Islet of Langerhans (tissue), 1 donor: ENCODE measurements at regions not wholly inside any gene's neighbourhood (a gene's known extent, or its start where the extent isn't known, plus 50 kb on each side); places are given as distances from the start of the nearest gene placed in this dataset.
A peak's percentile ranks its signal among the peaks of the same experiment; 100 is the strongest.
"Not testable (repeated sequence)": the region's sequence is repeated elsewhere in the genome, so short reads cannot be mapped to it uniquely, and the experiment has no call there.

ENCODE experiments used
- FAIRE-seq: peaks from one replicate; lab custom pipeline; 2011; peaks lifted over from hg19 to GRCh38; lab: Jason Lieb, UNC

- not testable (repeated sequence) for FAIRE-seq
These were observed 115.2 kb upstream of the KCNJ3 start for GRCh38 chr2:154583274-154583673.

- FAIRE-seq, result no peak
These were observed 110.8 kb upstream of the KCNJ3 start for GRCh38 chr2:154587739-154588138.

GRCh38 chr2:154588838-154589237, 109.7 kb upstream of the KCNJ3 start:
- FAIRE-seq, result no peak

- no peak for FAIRE-seq
These were observed 109.0 kb upstream of the KCNJ3 start for GRCh38 chr2:154589514-154589913.

- no peak for FAIRE-seq
These were observed 107.1 kb upstream of the KCNJ3 start for GRCh38 chr2:154591294-154591820.

- FAIRE-seq, result no peak
These were observed 99.3 kb upstream of the KCNJ3 start for GRCh38 chr2:154599189-154599588.

- no peak for FAIRE-seq
These were observed 97.5 kb upstream of the KCNJ3 start for GRCh38 chr2:154600927-154601494.

- no peak for FAIRE-seq
These were observed 94.8 kb upstream of the KCNJ3 start for GRCh38 chr2:154603682-154604081.

GRCh38 chr2:154608438-154608837, 90.1 kb upstream of the KCNJ3 start:
- FAIRE-seq, result no peak

GRCh38 chr2:154614906-154615305, 83.6 kb upstream of the KCNJ3 start:
- FAIRE-seq, result no peak

- FAIRE-seq, result no peak
These were observed 81.8 kb upstream of the KCNJ3 start for GRCh38 chr2:154616659-154617058.

- no peak for FAIRE-seq
These were observed 78.0 kb upstream of the KCNJ3 start for GRCh38 chr2:154620471-154620870.

GRCh38 chr2:154623819-154624218, 74.7 kb upstream of the KCNJ3 start:
- FAIRE-seq, result peak; percentile 13

GRCh38 chr2:154637456-154637855, 61.0 kb upstream of the KCNJ3 start:
- no peak for FAIRE-seq

- FAIRE-seq, result no peak
These were observed 59.7 kb upstream of the KCNJ3 start for GRCh38 chr2:154638783-154639182.

GRCh38 chr2:154640000-154640399, 58.5 kb upstream of the KCNJ3 start:
- no peak for FAIRE-seq
